GM13976 (cell line): ENCODE measurements at regions not wholly inside any gene's neighbourhood (a gene's known extent, or its start where the extent isn't known, plus 50 kb on each side); places are given as distances from the start of the nearest gene placed in this dataset.

Experiments
- DNase-seq: peaks from one replicate; pipeline ENCODE4 v3.0.0; 2012; ENCODE audit warnings: low spot score
- CTCF ChIP-seq: IDR thresholded peaks from 2 replicates; pipeline ENCODE4 v1.5.1; 2012; ENCODE audit warnings: borderline replicate concordance, mild to moderate bottlenecking; ENCODE audit not compliant: insufficient read depth; ENCODE audit errors: extremely low read depth, missing control alignments, control extremely low read depth
- in situ Hi-C: fragments of 300-500 bp; cut with MboI; formaldehyde crosslinking; loops from one replicate; pipeline ENCODE4 v1.12.0; 2022; ENCODE audit warnings: low sequenced_read_pairs, mixed read lengths, inconsistent platforms; ENCODE audit not compliant: unreplicated experiment

- in situ Hi-C loops, result no loop called here
- no peak for TF ChIP-seq CTCF
- DNase-seq, result no peak
Observed at GRCh38 chr1:4431491-4431890, 222.9 kb upstream of the AJAP1 start.

DNA sequence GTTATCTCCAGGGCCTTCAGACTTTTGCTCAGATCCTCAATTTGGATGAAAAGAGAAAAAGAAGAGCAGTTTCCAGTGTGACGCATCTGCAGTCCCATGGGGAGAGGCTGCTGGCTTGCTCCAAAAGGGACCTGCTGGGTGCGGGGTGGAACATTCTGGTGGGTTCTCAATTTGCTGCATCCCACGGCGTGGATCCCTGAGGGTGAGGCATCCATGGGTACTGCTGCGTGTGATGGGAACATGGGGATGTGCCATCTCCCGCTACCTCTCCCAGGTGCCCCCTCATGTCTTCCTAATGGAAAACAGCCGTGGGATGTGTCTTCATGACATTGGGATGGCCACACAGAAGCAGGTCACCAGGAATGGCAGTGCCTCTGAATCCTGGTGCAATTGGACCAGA is 221.3 kb upstream of the AJAP1 start:
- DNase-seq, result no peak
- no peak for TF ChIP-seq CTCF
- in situ Hi-C loops, result no loop called here

DNA sequence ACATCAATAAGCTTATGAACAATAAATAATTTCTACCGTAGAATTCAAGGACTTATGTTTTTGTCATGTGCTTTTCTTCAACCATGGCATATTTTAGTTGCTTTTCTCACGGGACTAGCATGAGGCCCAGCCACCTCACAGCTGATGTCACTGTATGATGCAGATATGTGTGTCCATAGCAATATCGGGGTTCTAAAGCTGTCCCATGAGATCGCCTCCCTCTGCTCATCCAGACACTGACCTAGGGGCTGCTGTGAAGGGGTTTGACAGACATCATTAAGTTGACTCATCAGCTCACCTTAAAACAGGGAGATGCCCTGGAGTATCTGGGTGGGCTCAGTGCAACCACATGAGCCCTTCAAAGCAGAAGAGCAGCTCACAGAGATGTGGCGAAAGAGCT is 210.3 kb upstream of the AJAP1 start:
- no peak for DNase-seq
- in situ Hi-C loops, result no loop called here
- TF ChIP-seq CTCF, result no peak

DNA sequence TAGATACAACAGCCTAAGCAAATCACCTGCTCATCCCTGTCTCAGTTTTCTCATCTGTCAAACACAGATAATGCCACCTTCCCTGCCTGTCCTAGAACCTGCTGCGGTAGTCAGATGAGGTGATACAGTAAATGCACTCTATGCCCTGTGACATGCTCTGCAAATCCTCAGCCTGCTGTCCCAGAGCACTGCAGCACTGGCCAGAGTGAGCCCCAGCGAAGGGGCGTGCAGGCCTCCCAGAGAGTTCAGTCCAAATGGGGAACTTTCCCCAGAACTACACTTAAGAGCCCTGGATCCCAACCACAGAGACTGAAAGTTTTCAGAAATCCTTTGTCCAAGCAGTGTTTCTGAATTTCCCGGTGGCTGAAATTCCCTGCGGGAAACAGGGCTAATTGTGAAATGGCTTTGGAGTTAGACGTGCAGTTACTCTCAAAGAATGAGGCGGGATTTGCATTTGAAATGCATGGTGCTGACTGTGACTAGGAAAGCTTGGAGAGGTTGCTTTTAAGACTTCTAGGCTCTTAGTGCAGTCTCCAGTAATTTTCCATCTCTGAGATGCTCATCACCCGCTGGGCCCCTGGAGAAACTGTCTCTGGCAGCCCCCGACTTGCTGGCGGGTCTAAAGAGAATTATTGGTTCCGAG is 206.5 kb upstream of the AJAP1 start:
- in situ Hi-C loops, result no loop called here
- TF ChIP-seq CTCF, result no peak
- no peak for DNase-seq

- in situ Hi-C loops, result no loop called here
- no peak for TF ChIP-seq CTCF
- DNase-seq, result no peak
Observed at GRCh38 chr1:4449972-4450371, 204.4 kb upstream of the AJAP1 start.

DNA sequence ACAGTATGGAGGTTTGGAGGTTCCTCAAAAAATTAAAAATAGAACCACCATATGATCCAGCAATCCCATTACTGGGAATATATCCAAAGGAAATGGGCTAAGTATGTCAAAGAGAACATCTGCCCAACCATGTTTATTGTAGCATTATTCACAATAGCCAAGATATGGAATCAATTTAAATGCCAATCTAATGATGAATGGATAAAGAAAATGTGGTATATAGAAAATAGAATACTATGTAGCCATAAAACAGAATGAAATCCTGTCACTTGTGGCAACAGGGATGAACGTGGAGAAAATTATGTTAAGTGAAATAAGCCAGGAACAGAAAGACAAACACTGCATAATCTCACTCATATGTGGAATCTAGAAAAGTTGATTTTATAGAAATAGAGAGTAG is 201.7 kb upstream of the AJAP1 start:
- no peak for DNase-seq
- in situ Hi-C loops, result no loop called here
- no peak for TF ChIP-seq CTCF

DNA sequence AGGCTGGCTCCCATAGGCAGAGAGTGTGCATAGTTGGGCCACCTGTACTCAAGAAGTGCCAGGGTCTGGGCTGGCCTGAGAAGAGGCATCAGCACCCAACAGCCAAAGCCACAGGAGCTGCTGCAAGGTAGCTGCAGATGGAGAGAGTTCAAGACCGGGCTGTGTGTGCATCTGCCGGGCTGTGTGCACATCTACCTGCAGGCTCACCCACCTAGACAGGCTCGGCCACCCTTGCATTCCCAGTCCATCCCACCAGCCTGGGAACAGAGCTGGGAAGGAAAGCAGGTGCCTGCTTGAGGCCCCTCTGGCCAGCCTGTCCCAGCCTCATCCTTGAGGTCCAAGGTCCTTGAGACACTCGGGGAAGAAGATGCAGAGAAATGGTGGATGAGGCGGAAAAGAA is 194.4 kb upstream of the AJAP1 start:
- no peak for TF ChIP-seq CTCF
- no peak for DNase-seq
- in situ Hi-C loops, result no loop called here
